Glomerular visceral epithelial cell (primary cell): ENCODE measurements at regions not wholly inside any gene's neighbourhood (a gene's known extent, or its start where the extent isn't known, plus 50 kb on each side); places are given as distances from the start of the nearest gene placed in this dataset.
"Not testable (repeated sequence)": the region's sequence is repeated elsewhere in the genome, so short reads cannot be mapped to it uniquely, and the experiment has no call there.

Source experiments
- DNase-seq: peaks from one replicate; pipeline ENCODE4 v3.0.0-alpha.2; 2016; ENCODE audit errors: extremely low spot score

DNA sequence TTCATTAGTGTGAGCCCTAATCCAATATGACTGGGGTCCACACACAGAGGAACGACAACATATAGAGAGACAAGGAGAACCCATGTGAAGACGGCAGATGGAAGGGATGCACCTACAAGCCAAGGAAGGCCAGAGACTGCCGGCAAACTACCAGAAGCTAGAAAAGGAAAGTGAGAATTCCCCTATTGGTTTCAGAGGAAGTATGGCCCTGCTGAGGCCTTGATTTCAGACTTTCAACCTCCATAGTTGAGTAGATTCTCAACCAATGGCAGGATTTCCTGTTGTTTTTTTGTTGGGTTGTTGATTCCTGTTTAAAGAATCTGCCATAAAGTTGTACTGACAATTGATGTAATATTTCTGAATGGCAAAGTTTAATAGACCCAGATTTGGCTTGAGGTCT lies 241.5 kb downstream of the SATB2 start:
- DNase-seq = no peak

GRCh38 chr2:199207011-199207410 lies 250.7 kb downstream of the SATB2 start:
- DNase-seq = no peak

GRCh38 chr2:199206536-199206935 lies 251.2 kb downstream of the SATB2 start:
- no peak for DNase-seq

- no peak for DNase-seq
Observed at GRCh38 chr2:199202964-199203363, 254.8 kb downstream of the SATB2 start.

- DNase-seq = no peak
Observed at GRCh38 chr2:199201539-199201938, 256.2 kb downstream of the SATB2 start.

- no peak for DNase-seq
Observed at GRCh38 chr2:199199797-199200196, 257.9 kb downstream of the SATB2 start.

DNA sequence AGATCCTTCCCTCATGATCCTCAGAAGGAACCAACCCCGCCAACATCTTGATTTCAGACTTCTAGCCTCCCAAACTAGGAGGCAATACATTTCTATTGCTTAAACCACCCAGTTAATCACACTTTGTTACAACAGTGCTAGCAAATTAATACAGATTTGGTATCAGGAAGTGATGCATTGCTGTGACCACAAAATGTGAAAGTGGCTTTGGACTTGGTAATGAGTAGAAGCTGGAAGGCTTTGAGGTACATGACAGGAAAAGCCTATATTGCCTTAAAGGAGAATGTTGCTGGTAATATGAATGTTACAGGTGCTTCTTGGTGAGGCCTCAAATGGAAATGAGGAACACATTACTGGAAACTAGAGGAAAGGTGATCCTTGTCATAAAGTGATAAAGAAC lies 260.3 kb downstream of the SATB2 start:
- no peak for DNase-seq

GRCh38 chr2:199196686-199197085 lies 261.1 kb downstream of the SATB2 start:
- DNase-seq = no peak

GRCh38 chr2:199195927-199196502 lies 261.7 kb downstream of the SATB2 start:
- DNase-seq = no peak

GRCh38 chr2:199191461-199191860 lies 266.3 kb downstream of the SATB2 start:
- DNase-seq = no peak

DNA sequence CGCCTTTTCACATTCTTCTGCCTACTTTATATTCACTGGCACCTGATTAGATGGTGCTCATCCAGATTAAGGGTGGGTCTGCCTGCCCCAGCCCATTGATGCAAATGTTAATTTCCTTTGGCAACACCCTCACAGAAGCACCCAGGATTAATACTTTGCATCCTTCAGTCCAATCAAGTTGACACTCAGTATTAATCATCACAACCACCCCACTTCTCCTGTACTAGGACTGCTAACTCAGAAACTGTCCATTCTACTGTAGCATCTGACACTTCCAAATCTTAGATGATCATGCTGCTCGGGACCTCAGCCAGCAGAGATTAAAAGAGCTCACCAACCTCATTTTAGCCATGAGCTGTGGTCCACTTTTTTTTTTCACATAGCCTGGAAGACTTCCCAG lies 268.5 kb downstream of the SATB2 start:
- DNase-seq = no peak

DNA sequence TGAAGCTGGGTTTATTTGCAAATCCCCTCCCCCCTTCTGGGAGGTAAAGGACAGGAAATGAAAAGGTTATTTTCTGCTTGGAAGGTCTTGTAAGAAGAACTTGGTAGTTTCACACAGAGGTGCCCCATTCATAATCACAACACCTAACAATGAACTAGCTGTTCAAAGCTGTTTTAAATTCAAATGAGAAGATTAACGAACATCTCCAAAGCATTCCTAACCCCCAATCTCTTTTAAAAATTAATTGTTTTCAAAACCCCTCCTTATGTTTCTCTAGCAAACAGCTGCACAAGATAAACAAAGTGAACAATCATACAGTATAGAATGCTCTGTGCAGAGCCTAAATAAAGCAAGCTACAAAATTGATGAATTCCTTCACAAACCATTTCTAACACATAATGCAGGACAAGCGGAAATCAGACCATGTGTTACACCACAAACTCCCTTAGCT lies 271.4 kb downstream of the SATB2 start:
- no peak for DNase-seq

- not testable (repeated sequence) for DNase-seq
Observed at GRCh38 chr2:199185174-199185573, 272.6 kb downstream of the SATB2 start.

DNA sequence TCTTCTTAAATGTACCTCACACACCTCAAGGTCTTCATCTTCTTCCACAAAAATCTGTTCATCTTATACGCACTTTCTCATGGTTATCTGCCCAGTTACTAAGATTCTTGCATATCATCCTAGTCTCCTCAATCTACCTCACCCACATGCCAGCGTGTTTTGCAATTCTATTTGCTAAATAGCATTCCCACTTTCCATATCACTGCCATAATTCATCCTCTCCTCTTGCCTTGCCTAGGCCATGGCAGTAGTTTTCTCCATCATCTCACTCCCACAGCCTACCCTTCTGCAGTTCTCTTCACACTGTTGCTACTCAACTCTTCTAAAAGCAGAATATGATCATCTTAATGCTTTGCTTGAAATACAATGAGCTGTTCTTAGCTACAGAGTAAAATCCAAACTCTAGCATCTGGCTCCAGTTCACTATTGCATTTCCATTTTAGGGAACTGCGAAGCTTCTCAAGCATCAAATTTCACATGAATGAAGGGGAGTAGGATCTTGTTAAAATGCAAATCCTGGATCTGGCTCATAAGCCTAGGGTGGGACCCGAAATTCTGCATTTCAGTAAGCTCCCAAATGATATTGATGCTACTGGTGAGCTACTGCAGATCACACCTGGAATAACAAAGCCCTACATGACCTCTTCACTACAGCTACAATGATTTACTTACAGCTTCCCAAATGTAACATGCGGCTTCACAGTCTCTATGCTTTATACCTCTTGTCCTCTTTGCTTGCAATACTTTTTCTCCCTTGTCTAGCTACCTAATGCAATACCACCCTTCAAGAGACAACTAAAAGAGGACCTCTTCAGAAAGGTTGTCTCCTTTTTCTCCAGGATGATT lies 293.9 kb downstream of the SATB2 start:
- no peak for DNase-seq

- peak; percentile 87 for DNase-seq
Observed at GRCh38 chr2:199160677-199161465, 296.9 kb downstream of the SATB2 start.

- no peak for DNase-seq
Observed at GRCh38 chr2:199160081-199160480, 297.7 kb downstream of the SATB2 start.

DNA sequence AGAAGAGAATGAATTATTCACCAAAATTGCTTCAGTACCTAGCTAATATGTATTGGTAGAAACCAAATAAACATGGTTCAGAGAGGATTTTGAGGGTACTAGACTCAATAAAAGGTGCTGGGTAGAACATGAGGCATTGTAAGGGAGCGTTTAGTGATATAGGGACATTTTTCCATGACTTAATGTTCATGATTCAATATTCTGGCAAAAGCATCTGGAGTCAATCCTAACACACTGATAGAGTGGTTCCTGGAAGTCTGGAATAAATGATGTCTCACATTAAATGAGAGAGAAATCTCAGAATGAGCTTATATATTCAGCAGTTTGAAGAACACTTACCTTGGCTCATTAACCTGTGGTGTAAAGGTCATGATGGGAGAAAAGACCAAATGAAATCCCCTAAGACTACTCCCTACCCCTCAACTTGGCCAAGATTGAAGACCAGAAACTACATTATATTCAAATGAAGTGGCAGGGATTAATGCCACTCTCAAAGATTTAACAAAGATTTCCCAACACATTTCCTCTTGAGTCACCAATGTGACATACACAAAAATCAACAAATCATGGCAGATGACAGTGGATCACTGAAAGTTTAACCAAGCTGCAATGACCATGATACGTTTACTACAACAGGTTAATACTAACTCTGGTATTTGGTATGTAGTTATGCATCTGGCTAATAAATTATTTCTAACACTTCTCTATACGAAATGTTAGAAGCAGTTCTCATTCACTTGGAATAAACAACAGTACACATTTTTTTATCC lies 309.5 kb downstream of the SATB2 start:
- DNase-seq = no peak

DNA sequence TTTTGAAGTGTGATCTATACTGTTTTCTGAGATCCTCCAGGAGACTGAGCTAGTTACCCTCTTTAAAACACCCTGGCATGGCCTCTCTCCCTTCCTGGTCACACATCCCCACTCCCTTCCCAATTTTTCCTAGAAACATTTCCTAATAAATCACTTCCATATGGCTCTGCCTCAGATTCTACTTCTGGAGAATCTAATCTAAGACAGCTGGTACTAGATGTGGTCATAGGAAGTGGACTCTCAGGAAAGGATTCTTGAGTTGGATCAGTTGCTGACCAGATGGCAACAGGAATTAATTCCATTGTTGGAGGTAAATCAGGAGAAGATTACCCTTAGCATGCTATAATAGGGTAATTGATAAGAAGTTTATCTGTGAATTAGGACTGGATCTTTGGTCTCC lies 310.5 kb downstream of the SATB2 start:
- DNase-seq = no peak

DNA sequence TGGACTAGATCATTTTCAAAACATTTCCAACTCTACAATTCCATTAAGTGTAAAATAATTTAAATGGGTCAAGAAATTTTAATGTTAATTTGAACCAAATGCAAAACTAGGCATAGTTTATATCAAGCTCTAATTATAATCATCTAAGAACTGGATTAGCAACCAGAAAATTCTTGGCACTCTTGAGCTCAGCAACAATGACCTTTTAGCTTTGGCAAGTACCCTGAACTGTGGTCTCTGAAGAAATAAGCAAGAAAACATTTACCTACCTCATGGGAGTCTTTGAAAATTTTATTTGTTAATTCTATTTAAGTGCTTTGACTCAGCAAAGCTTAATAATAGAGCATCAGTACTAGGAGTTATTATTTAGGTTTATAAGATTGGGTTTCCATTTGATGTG lies 313.2 kb downstream of the SATB2 start:
- DNase-seq = no peak

GRCh38 chr2:199144036-199144435 lies 313.7 kb downstream of the SATB2 start:
- peak; percentile 35 for DNase-seq

DNA sequence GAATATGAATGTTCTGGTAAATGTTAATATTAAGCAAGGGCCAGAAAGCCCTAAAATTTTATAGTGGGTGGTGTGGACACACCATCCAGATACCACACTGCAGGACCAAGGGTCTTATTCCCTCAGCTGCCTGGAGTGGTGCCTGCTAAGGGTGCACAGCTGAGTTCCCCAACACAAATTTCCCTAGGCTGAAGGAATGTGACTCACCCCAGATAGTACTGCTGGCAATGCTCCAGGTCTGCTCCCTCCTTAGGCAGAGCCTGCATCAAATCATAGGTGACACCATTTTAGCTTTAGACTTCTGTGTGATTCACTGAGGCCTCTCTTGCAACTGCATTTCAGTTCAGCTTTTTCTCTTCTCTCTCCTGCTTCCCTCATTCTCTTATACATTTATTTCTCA lies 321.1 kb downstream of the SATB2 start:
- peak; percentile 79 for DNase-seq

DNA sequence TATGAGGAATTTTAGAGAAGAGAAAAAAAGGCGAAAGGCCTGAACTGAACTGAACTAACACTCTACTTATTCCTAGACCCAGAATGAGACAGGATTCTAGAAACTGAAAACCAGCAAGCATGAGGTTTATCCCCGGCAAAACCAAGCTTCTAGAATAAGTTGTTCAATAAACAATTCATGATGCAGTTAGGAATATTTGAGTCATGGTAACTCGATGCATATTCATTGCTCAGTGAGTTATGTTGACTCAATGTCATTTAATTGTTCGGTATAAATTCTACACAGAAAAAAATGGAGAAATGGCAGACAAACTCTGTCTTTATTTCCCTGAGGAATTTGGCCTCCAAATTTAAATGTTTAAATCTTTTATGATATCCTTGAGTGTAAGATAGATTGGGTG lies 321.5 kb downstream of the SATB2 start:
- no peak for DNase-seq
